HEK293 (cell line): ENCODE measurements at regions not wholly inside any gene's neighbourhood (a gene's known extent, or its start where the extent isn't known, plus 50 kb on each side); places are given as distances from the start of the nearest gene placed in this dataset.

Experiments used
- CTCF ChIA-PET: fragments of 350-600 bp; formaldehyde crosslinking; extraction: SDS; loops from one replicate; lab custom pipeline; 2021; ENCODE audit warnings: antibody characterized with exemption; lab: Yijun Ruan, JAX
- POLR2A ChIA-PET: fragments of 300-600 bp; formaldehyde crosslinking; extraction: SDS; loops from one replicate; lab custom pipeline; 2020; ENCODE audit warnings: antibody characterized with exemption, inconsistent platforms; lab: Yijun Ruan, JAX
- H3K27ac ChIP-seq: fragments of 200-500 bp; sonication (Bioruptor generic); 2 replicates; pipeline ENCODE4 v1.5.1; 2014; ENCODE audit warnings: low read depth, low read length, control low read depth, inconsistent platforms; ENCODE audit errors: extremely low read depth
- H3K36me3 ChIP-seq, 2 experiments: fragments of 200-500 bp in 1 of 2; sonication (Bioruptor generic) in 1 of 2; 1 replicate in 1 of 2; 2 replicates in 1 of 2; pipeline ENCODE4 v1.5.1; 2014 to 2017; ENCODE audit warnings: inconsistent platforms in 2 of 2, low read length in 2 of 2; ENCODE audit not compliant: control insufficient read depth in 2 of 2, insufficient read depth in 1 of 2
- H3K4me1 ChIP-seq: fragments of 200-500 bp; sonication (Bioruptor generic); 2 replicates; pipeline ENCODE4 v1.5.1; 2014; ENCODE audit warnings: mild to moderate bottlenecking, low read length, inconsistent platforms; ENCODE audit not compliant: control insufficient read depth, insufficient read depth
- H3K4me3 ChIP-seq: 2 replicates; pipeline ENCODE4 v1.5.1; 2011; ENCODE audit warnings: low read depth, mild to moderate bottlenecking, control low read depth, low read length, moderate library complexity
- H3K9me3 ChIP-seq: fragments of 200-500 bp; sonication (Bioruptor generic); 2 replicates; pipeline ENCODE4 v1.5.1; 2014; ENCODE audit warnings: low read depth, low read length, inconsistent platforms; ENCODE audit not compliant: control insufficient read depth, insufficient read depth
- BCL6B ChIP-seq: fragments of 450-650 bp; formaldehyde crosslinking; IDR thresholded peaks from 2 replicates; pipeline ENCODE4 v1.5.1; 2017; ENCODE audit warnings: missing biosample characterization, missing genetic modification characterization
- KLF10 ChIP-seq: fragments of 450-650 bp; IDR thresholded peaks from 2 replicates; pipeline ENCODE4 v1.5.1; 2018; ENCODE audit warnings: missing biosample characterization, mild to moderate bottlenecking, missing genetic modification characterization
- MEIS1 ChIP-seq: sonication (generic); formaldehyde crosslinking; IDR thresholded peaks from 2 replicates; pipeline ENCODE4 v1.8.1; 2022; ENCODE audit warnings: missing genetic modification reagents, mild to moderate bottlenecking, borderline replicate concordance
- PRDM2 ChIP-seq: fragments of 450-650 bp; formaldehyde crosslinking; IDR thresholded peaks from 2 replicates; pipeline ENCODE4 v1.5.1; 2016; ENCODE audit warnings: missing biosample characterization, missing genetic modification characterization, borderline replicate concordance
- ZBTB21 ChIP-seq: fragments of 450-650 bp; formaldehyde crosslinking; IDR thresholded peaks from 2 replicates; pipeline ENCODE4 v1.5.1; 2017; ENCODE audit warnings: missing biosample characterization, missing genetic modification characterization
- ZBTB7A ChIP-seq: fragments of 450-650 bp; formaldehyde crosslinking; IDR thresholded peaks from 2 replicates; pipeline ENCODE4 v1.5.1; 2016; ENCODE audit warnings: low read depth, missing biosample characterization, missing genetic modification characterization
- ZBTB8A ChIP-seq: fragments of 450-650 bp; formaldehyde crosslinking; IDR thresholded peaks from 2 replicates; pipeline ENCODE4 v1.5.1; 2016; ENCODE audit warnings: missing biosample characterization, missing genetic modification characterization
- ZEB2 ChIP-seq: fragments of 450-650 bp; formaldehyde crosslinking; IDR thresholded peaks from 2 replicates; pipeline ENCODE4 v1.5.1; 2016; ENCODE audit warnings: missing biosample characterization, missing genetic modification characterization
- ZIC2 ChIP-seq: fragments of 450-650 bp; formaldehyde crosslinking; IDR thresholded peaks from 2 replicates; pipeline ENCODE4 v1.5.1; 2016; ENCODE audit warnings: missing biosample characterization, missing genetic modification characterization
- ZNF146 ChIP-seq: fragments of 450-650 bp; formaldehyde crosslinking; IDR thresholded peaks from 2 replicates; pipeline ENCODE4 v1.5.1; 2016; ENCODE audit warnings: missing biosample characterization, missing genetic modification characterization
- ZNF16 ChIP-seq: fragments of 450-650 bp; formaldehyde crosslinking; IDR thresholded peaks from 2 replicates; pipeline ENCODE4 v1.5.1; 2016; ENCODE audit warnings: low read depth, missing biosample characterization, missing genetic modification characterization
- ZNF169 ChIP-seq: fragments of 450-650 bp; formaldehyde crosslinking; IDR thresholded peaks from 2 replicates; pipeline ENCODE4 v1.5.1; 2016; ENCODE audit warnings: missing biosample characterization, missing genetic modification characterization
- ZNF214 ChIP-seq: fragments of 450-650 bp; formaldehyde crosslinking; IDR thresholded peaks from 2 replicates; pipeline ENCODE4 v1.5.1; 2017; ENCODE audit warnings: missing biosample characterization, mild to moderate bottlenecking, missing genetic modification characterization, borderline replicate concordance
- ZNF311 ChIP-seq: fragments of 450-650 bp; formaldehyde crosslinking; IDR thresholded peaks from 2 replicates; pipeline ENCODE4 v1.5.1; 2017; ENCODE audit warnings: missing biosample characterization, missing genetic modification characterization, borderline replicate concordance
- ZNF335 ChIP-seq: fragments of 450-650 bp; formaldehyde crosslinking; conservative IDR thresholded peaks from 2 replicates; pipeline ENCODE4 v1.5.1; 2016; ENCODE audit warnings: missing biosample characterization, missing genetic modification characterization
- ZNF391 ChIP-seq: fragments of 450-650 bp; formaldehyde crosslinking; IDR thresholded peaks from 2 replicates; pipeline ENCODE4 v1.5.1; 2016; ENCODE audit warnings: low read depth, missing biosample characterization, missing genetic modification characterization, borderline replicate concordance
- ZNF394 ChIP-seq: fragments of 450-650 bp; formaldehyde crosslinking; IDR thresholded peaks from 2 replicates; pipeline ENCODE4 v1.5.1; 2016; ENCODE audit warnings: missing biosample characterization, missing genetic modification characterization, mild to moderate bottlenecking, moderate library complexity, borderline replicate concordance
- ZNF416 ChIP-seq: fragments of 450-650 bp; formaldehyde crosslinking; IDR thresholded peaks from 2 replicates; pipeline ENCODE4 v1.5.1; 2016; ENCODE audit warnings: missing biosample characterization, missing genetic modification characterization
- ZNF433 ChIP-seq: fragments of 450-650 bp; formaldehyde crosslinking; IDR thresholded peaks from 2 replicates; pipeline ENCODE4 v1.5.1; 2016; ENCODE audit warnings: missing biosample characterization, missing genetic modification characterization, low read depth
- ZNF521 ChIP-seq: fragments of 450-650 bp; formaldehyde crosslinking; IDR thresholded peaks from 2 replicates; pipeline ENCODE4 v1.5.1; 2017; ENCODE audit warnings: missing biosample characterization, mild to moderate bottlenecking, missing genetic modification characterization
- ZNF561 ChIP-seq: fragments of 450-650 bp; IDR thresholded peaks from 2 replicates; pipeline ENCODE4 v1.5.1; 2018; ENCODE audit warnings: missing biosample characterization, missing genetic modification characterization, borderline replicate concordance
- ZNF585B ChIP-seq: fragments of 450-650 bp; formaldehyde crosslinking; IDR thresholded peaks from 2 replicates; pipeline ENCODE4 v1.5.1; 2016; ENCODE audit warnings: missing biosample characterization, missing genetic modification characterization
- ZNF621 ChIP-seq: fragments of 450-650 bp; formaldehyde crosslinking; IDR thresholded peaks from 2 replicates; pipeline ENCODE4 v1.5.1; 2017; ENCODE audit warnings: missing biosample characterization, missing genetic modification characterization
- ZNF777 ChIP-seq: fragments of 450-650 bp; formaldehyde crosslinking; IDR thresholded peaks from 2 replicates; pipeline ENCODE4 v1.5.1; 2017; ENCODE audit warnings: missing biosample characterization, missing genetic modification characterization, borderline replicate concordance
- ZNF830 ChIP-seq: fragments of 450-650 bp; IDR thresholded peaks from 2 replicates; pipeline ENCODE4 v1.5.0; 2018; ENCODE audit warnings: missing biosample characterization, missing genetic modification characterization, low read depth, mild to moderate bottlenecking, moderate library complexity
- ZSCAN23 ChIP-seq: fragments of 450-650 bp; formaldehyde crosslinking; IDR thresholded peaks from 2 replicates; pipeline ENCODE4 v1.5.1; 2016; ENCODE audit warnings: missing biosample characterization, missing genetic modification characterization
- TF ChIP-seq, protein P1 (sequence below): fragments of 450-650 bp; formaldehyde crosslinking; IDR thresholded peaks from 2 replicates; pipeline ENCODE4 v1.5.1; 2016; ENCODE audit warnings: missing biosample characterization, missing genetic modification characterization
- TF ChIP-seq, protein P2 (sequence below): fragments of 450-650 bp; formaldehyde crosslinking; IDR thresholded peaks from 2 replicates; pipeline ENCODE4 v1.5.1; 2016; ENCODE audit warnings: missing biosample characterization, missing genetic modification characterization

- Histone ChIP-seq H3K4me3 (no peak overlapping the region), H3K4me1 (peaks cover 2% of the 10 kb centered on the region; the same call in 1 of the 2 replicates), H3K27ac (no peak overlapping the region), H3K9me3 (no peaks in the 10 kb centered on the region), H3K36me3 (no peaks in the 10 kb centered on the region)
- no peak for TF ChIP-seq BCL6B (tag by site-specific recombination)
- no peak for TF ChIP-seq KLF10
- no peak for TF ChIP-seq ZNF16
- TF ChIP-seq, protein P1, sequence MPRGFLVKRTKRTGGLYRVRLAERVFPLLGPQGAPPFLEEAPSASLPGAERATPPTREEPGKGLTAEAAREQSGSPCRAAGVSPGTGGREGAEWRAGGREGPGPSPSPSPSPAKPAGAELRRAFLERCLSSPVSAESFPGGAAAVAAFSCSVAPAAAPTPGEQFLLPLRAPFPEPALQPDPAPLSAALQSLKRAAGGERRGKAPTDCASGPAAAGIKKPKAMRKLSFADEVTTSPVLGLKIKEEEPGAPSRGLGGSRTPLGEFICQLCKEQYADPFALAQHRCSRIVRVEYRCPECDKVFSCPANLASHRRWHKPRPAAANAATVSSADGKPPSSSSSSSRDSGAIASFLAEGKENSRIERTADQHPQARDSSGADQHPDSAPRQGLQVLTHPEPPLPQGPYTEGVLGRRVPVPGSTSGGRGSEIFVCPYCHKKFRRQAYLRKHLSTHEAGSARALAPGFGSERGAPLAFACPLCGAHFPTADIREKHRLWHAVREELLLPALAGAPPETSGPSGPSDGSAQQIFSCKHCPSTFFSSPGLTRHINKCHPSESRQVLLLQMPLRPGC (tag by site-specific recombination), result no peak
- no peak for TF ChIP-seq ZIC2 (tag by site-specific recombination)
- no peak for TF ChIP-seq ZNF169 (tag by site-specific recombination)
- TF ChIP-seq ZNF146 (tag by site-specific recombination), result no peak
- TF ChIP-seq ZBTB8A (tag by site-specific recombination), result no peak
- TF ChIP-seq ZNF433 (tag by site-specific recombination), result no peak
- no peak for TF ChIP-seq MEIS1 (CRISPR knock-in tag)
- TF ChIP-seq ZNF585B (tag by site-specific recombination), result no peak
- no peak for TF ChIP-seq ZNF561 (tag by site-specific recombination)
- no peak for TF ChIP-seq ZNF335 (tag by site-specific recombination)
- TF ChIP-seq ZBTB7A (tag by site-specific recombination), result no peak
- no peak for TF ChIP-seq ZNF416 (tag by site-specific recombination)
- TF ChIP-seq ZNF214 (tag by site-specific recombination), result no peak
- no peak for TF ChIP-seq ZNF521 (tag by site-specific recombination)
- TF ChIP-seq ZNF621, result no peak
- POLR2A ChIA-PET, result no interaction called here
- CTCF ChIA-PET, result no interaction called here
Observed at GRCh38 chr2:41917587-41917986, 130.2 kb upstream of the PKDCC start.

GRCh38 chr2:41919135-41919534, 128.7 kb upstream of the PKDCC start:
- H3K4me1 ChIP-seq, result peaks cover 2% of the 10 kb centered on the region; the same call in 1 of the 2 replicates
- H3K4me3 ChIP-seq, result no peak overlapping the region
- POLR2A ChIA-PET, result no interaction called here
- no peak overlapping the region for H3K27ac ChIP-seq
- CTCF ChIA-PET, result interaction anchor here (0.6 kb wide), 1 partner anchor 92 kb away, joined by 3 read pairs; no protein-coding TSS in a partner anchor
- no peaks in the 10 kb centered on the region for H3K9me3 ChIP-seq
- no peaks in the 10 kb centered on the region for H3K36me3 ChIP-seq
- TF ChIP-seq ZNF830 (tag by site-specific recombination), result no peak
- TF ChIP-seq ZNF777 (tag by site-specific recombination), result no peak
- TF ChIP-seq, protein P2, sequence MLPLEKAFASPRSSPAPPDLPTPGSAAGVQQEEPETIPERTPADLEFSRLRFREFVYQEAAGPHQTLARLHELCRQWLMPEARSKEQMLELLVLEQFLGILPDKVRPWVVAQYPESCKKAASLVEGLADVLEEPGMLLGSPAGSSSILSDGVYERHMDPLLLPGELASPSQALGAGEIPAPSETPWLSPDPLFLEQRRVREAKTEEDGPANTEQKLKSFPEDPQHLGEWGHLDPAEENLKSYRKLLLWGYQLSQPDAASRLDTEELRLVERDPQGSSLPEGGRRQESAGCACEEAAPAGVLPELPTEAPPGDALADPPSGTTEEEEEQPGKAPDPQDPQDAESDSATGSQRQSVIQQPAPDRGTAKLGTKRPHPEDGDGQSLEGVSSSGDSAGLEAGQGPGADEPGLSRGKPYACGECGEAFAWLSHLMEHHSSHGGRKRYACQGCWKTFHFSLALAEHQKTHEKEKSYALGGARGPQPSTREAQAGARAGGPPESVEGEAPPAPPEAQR (tag by site-specific recombination), result no peak
- no peak for TF ChIP-seq ZBTB21 (tag by site-specific recombination)
- TF ChIP-seq PRDM2 (tag by site-specific recombination), result no peak
- no peak for TF ChIP-seq ZSCAN23 (tag by site-specific recombination)
- TF ChIP-seq ZEB2 (tag by site-specific recombination), result no peak
- TF ChIP-seq ZNF394 (tag by site-specific recombination), result no peak
- no peak for TF ChIP-seq ZNF311 (tag by site-specific recombination)
- TF ChIP-seq ZNF391 (tag by site-specific recombination), result no peak
